HepG2 (cell line): ENCODE measurements at regions not wholly inside any gene's neighbourhood (a gene's known extent, or its start where the extent isn't known, plus 50 kb on each side); places are given as distances from the start of the nearest gene placed in this dataset.

ENCODE experiments used
- ATAC-seq: fragments of 200-7000 bp; cut with Tn5 transposase; 3 replicates; pipeline ENCODE4 v1.9.1; 2020; ENCODE audit warnings: mild to moderate bottlenecking, moderate library complexity
- BruUV-seq: library from RNA; stranded (reverse); fragments of 400-500 nt; replicated peaks from 2 replicates; lab custom pipeline; 2021; lab: Mats Ljungman, UMichigan
- CTCF ChIA-PET: fragments of 300-600 bp; formaldehyde crosslinking; extraction: SDS; loops from one replicate; lab custom pipeline; 2021; ENCODE audit warnings: low total read pairs, inconsistent platforms, low intra/inter-chr PET ratio; lab: Yijun Ruan, JAX
- POLR2A ChIA-PET: fragments of 350-600 bp; sonication (Branson Sonifier 250); formaldehyde crosslinking; loops from one replicate; lab custom pipeline; 2020; ENCODE audit warnings: antibody characterized with exemption, inconsistent platforms; lab: Yijun Ruan, JAX
- DNase-seq: peaks from one replicate; pipeline ENCODE4 v3.0.0-alpha.2; 2015; ENCODE audit warnings: low spot score
- FAIRE-seq: peaks from 3 replicates; lab custom pipeline; 2011; peaks lifted over from hg19 to GRCh38; lab: Jason Lieb, UNC
- H2AFZ ChIP-seq: one replicate; pipeline ENCODE4 v1.6.1; 2011; ENCODE audit warnings: low read length, inconsistent platforms
- H3K27ac ChIP-seq: fragments of 300-600 bp; 3 replicates; pipeline ENCODE4 v1.8.0; 2011; ENCODE audit warnings: mixed run types, mild to moderate bottlenecking, mixed read lengths, low read length, inconsistent platforms; ENCODE audit not compliant: insufficient read depth; ENCODE audit errors: extremely low read length
- H3K27me3 ChIP-seq, 2 experiments: fragments of 200-600 bp in 1 of 2; 2 replicates in 1 of 2; 3 replicates in 1 of 2; pipeline versions ENCODE4 v1.6.0 to v1.8.0; 2011; ENCODE audit warnings: low read length in 2 of 2, mild to moderate bottlenecking in 2 of 2, moderate library complexity in 2 of 2, inconsistent platforms in 1 of 2; ENCODE audit not compliant: insufficient read depth in 2 of 2, control insufficient read depth in 1 of 2
- H3K36me3 ChIP-seq, 2 experiments: fragments of 200-600 bp in 1 of 2; replicated peaks in 1 of 2; 2 replicates in 1 of 2; 3 replicates in 1 of 2; pipeline versions ENCODE4 v1.5.1 to v1.8.0; 2011; ENCODE audit warnings: low read length in 2 of 2, inconsistent platforms in 1 of 2; ENCODE audit not compliant: insufficient read depth in 2 of 2, control insufficient read depth in 1 of 2
- H3K4me1 ChIP-seq: 2 replicates; pipeline ENCODE4 v1.5.1; 2012; ENCODE audit warnings: low read length, inconsistent platforms; ENCODE audit not compliant: insufficient read depth
- H3K4me2 ChIP-seq: 2 replicates; pipeline ENCODE4 v1.6.0; 2011; ENCODE audit warnings: low read depth, low read length, inconsistent platforms
- H3K4me3 ChIP-seq, 3 experiments: fragments of 200-600 bp in 1 of 3; sonication (generic), shearing (Covaris generic) in 1 of 3; replicated peaks in 1 of 3; 2 replicates each; pipeline ENCODE4 v1.5.1; 2011 to 2016; ENCODE audit warnings: low read length in 3 of 3, inconsistent platforms in 2 of 3, low read depth in 2 of 3, mild to moderate bottlenecking in 2 of 3, control low read depth in 1 of 3, mixed read lengths in 1 of 3; ENCODE audit not compliant: insufficient read depth in 1 of 3
- H3K79me2 ChIP-seq: one replicate; pipeline ENCODE4 v1.6.1; 2011; ENCODE audit warnings: low read length, inconsistent platforms; ENCODE audit not compliant: insufficient read depth
- H3K9ac ChIP-seq: 2 replicates; pipeline ENCODE4 v1.6.0; 2011; ENCODE audit warnings: mild to moderate bottlenecking, low read depth, low read length, inconsistent platforms; ENCODE audit not compliant: insufficient read depth
- H3K9me3 ChIP-seq: 2 replicates; pipeline ENCODE4 v1.5.1; 2012; ENCODE audit warnings: mild to moderate bottlenecking, low read length
- H4K20me1 ChIP-seq: 2 replicates; pipeline ENCODE4 v1.6.0; 2011; ENCODE audit warnings: inconsistent platforms, mild to moderate bottlenecking, low read length, moderate library complexity; ENCODE audit not compliant: insufficient read depth
- AHR ChIP-seq: IDR thresholded peaks from 2 replicates; pipeline ENCODE4 v1.6.1; 2018; ENCODE audit warnings: missing genetic modification reagents, missing compliant biosample characterization
- BATF2 ChIP-seq: sonication (generic); formaldehyde crosslinking; IDR thresholded peaks from 2 replicates; pipeline ENCODE4 v1.8.0; 2022; ENCODE audit warnings: mild to moderate bottlenecking, missing genetic modification reagents, moderate library complexity
- CBX5 ChIP-seq: sonication (generic); formaldehyde crosslinking; IDR thresholded peaks from 2 replicates; pipeline ENCODE4 v1.4.0; 2020; ENCODE audit warnings: missing genetic modification reagents, borderline replicate concordance
- EEA1 ChIP-seq: sonication (generic); formaldehyde crosslinking; IDR thresholded peaks from 2 replicates; pipeline ENCODE4 v1.5.1; 2020; ENCODE audit warnings: mild to moderate bottlenecking, missing genetic modification reagents, borderline replicate concordance
- FOXO1 ChIP-seq: sonication (generic); formaldehyde crosslinking; IDR thresholded peaks from 2 replicates; pipeline ENCODE4 v1.4.0; 2020; ENCODE audit warnings: missing genetic modification reagents
- MLXIP ChIP-seq: sonication (generic); formaldehyde crosslinking; IDR thresholded peaks from 2 replicates; pipeline ENCODE4 v1.9.0; 2021; ENCODE audit warnings: missing genetic modification reagents, borderline replicate concordance
- NCOR1 ChIP-seq: fragments of 200-600 bp; sonication (generic); IDR thresholded peaks from 2 replicates; pipeline ENCODE4 v1.7.0; 2017; ENCODE audit warnings: antibody characterized with exemption, low read length, borderline replicate concordance
- PRDM15 ChIP-seq: sonication (generic); formaldehyde crosslinking; IDR thresholded peaks from 2 replicates; pipeline ENCODE4 v1.4.0; 2020; ENCODE audit warnings: missing genetic modification reagents
- RBAK ChIP-seq: sonication (generic); formaldehyde crosslinking; IDR thresholded peaks from 2 replicates; pipeline ENCODE4 v1.5.1; 2020; ENCODE audit warnings: mild to moderate bottlenecking, missing genetic modification reagents
- SIN3B ChIP-seq: fragments of 150-350 bp; IDR thresholded peaks from 2 replicates; pipeline ENCODE4 v1.6.1; 2014; ENCODE audit warnings: low read length
- SNAPC4 ChIP-seq: sonication (generic); formaldehyde crosslinking; IDR thresholded peaks from 2 replicates; pipeline ENCODE4 v1.4.0; 2020; ENCODE audit warnings: mild to moderate bottlenecking, missing genetic modification reagents
- XRCC5 ChIP-seq: fragments of 200-400 bp; formaldehyde crosslinking; optimal IDR thresholded peaks from 2 replicates; pipeline ENCODE3; 2017; ENCODE audit warnings: mild to moderate bottlenecking, low read length
- ZNF12 ChIP-seq: sonication (generic); formaldehyde crosslinking; IDR thresholded peaks from 2 replicates; pipeline ENCODE4 v1.5.0; 2020; ENCODE audit warnings: missing genetic modification reagents
- ZNF879 ChIP-seq: sonication (generic); formaldehyde crosslinking; IDR thresholded peaks from 2 replicates; pipeline ENCODE4 v1.8.1; 2023; ENCODE audit warnings: missing genetic modification reagents
- WGBS: methylation state at CpG from one replicate; pipeline ENCODE4 v1.1.6; 2017; ENCODE audit warnings: low lambda C conversion rate; 5-methylcytosine and 5-hydroxymethylcytosine counted together
- in situ Hi-C: cut with HindIII; loops from 2 replicates; pipeline ENCODE4 v1.10.0; 2017; ENCODE audit warnings: low pct_unique_long_range_greater_than_20kb; ENCODE audit not compliant: extremely low pct_ligation_motif_present
- intact Hi-C: fragments of 100-400 bp; cut with micrococcal nuclease; formaldehyde crosslinking; loops from one replicate; pipeline ENCODE4 v1.10.0; 2022; ENCODE audit not compliant: unreplicated experiment

GRCh38 chr10:10295537-10295936, 722.1 kb upstream of the CELF2 start:
- no peak for ATAC-seq
- intact Hi-C loops = no loop called here
- CTCF ChIA-PET = no interaction called here
- POLR2A ChIA-PET = no interaction called here
- no peaks in the 10 kb centered on the region for H3K79me2 ChIP-seq
- H4K20me1 ChIP-seq = no peaks in the 10 kb centered on the region
- H3K9ac ChIP-seq = no peak overlapping the region
- no peaks in the 10 kb centered on the region for H3K4me1 ChIP-seq
- no peak overlapping the region for H3K4me3 ChIP-seq
- H3K27ac ChIP-seq = no peak overlapping the region
- H3K36me3 ChIP-seq = no peaks in the 10 kb centered on the region
- FAIRE-seq = no peak
- 27% methylated on average over 10 of the region's 10 CpGs for WGBS
- in situ Hi-C loops = no loop called here
- H3K4me2 ChIP-seq = no peak overlapping the region
- no peak for DNase-seq
- H2AFZ ChIP-seq = no peak overlapping the region
- peaks cover 68% of the 10 kb centered on the region for H3K9me3 ChIP-seq
- no peaks in the 10 kb centered on the region for H3K27me3 ChIP-seq
- no TSS peak for BruUV-seq
- TF ChIP-seq SIN3B (no peak), ZNF12 (CRISPR knock-in tag) (no peak), EEA1 (CRISPR knock-in tag) (no peak), RBAK (CRISPR knock-in tag) (no peak), ZNF879 (CRISPR knock-in tag) (no peak), AHR (CRISPR knock-in tag) (no peak), CBX5 (CRISPR knock-in tag) (no peak), XRCC5 (no peak), FOXO1 (CRISPR knock-in tag) (no peak), PRDM15 (no peak), BATF2 (CRISPR knock-in tag) (no peak), NCOR1 (no peak), MLXIP (CRISPR knock-in tag) (no peak), SNAPC4 (CRISPR knock-in tag) (no peak)
